GM19351 (cell line): ENCODE measurements at regions not wholly inside any gene's neighbourhood (a gene's known extent, or its start where the extent isn't known, plus 50 kb on each side); places are given as distances from the start of the nearest gene placed in this dataset.
"Not testable (repeated sequence)": the region's sequence is repeated elsewhere in the genome, so short reads cannot be mapped to it uniquely, and the experiment has no call there.

Source experiments
- ATAC-seq: cut with Tn5 transposase; IDR thresholded peaks from one replicate; pipeline ENCODE4 v1.9.1; 2021; ENCODE audit warnings: mild to moderate bottlenecking, moderate library complexity; ENCODE audit not compliant: unreplicated experiment

GRCh38 chr6:73984571-73985210 lies 288.7 kb downstream of the CD109 start:
- ATAC-seq, result no peak

- ATAC-seq, result no peak
These were observed 287.4 kb downstream of the CD109 start for GRCh38 chr6:73983367-73983766.

GRCh38 chr6:73980096-73980495 lies 284.1 kb downstream of the CD109 start:
- ATAC-seq, result no peak

- no peak for ATAC-seq
These were observed 282.3 kb downstream of the CD109 start for GRCh38 chr6:73978330-73978729.

- ATAC-seq, result not testable (repeated sequence)
These were observed 276.5 kb downstream of the CD109 start for GRCh38 chr6:73972518-73972917.

GRCh38 chr6:73969971-73970970 lies 274.3 kb downstream of the CD109 start:
- peak; percentile 70 for ATAC-seq

GRCh38 chr6:73968221-73968757 lies 272.3 kb downstream of the CD109 start:
- no peak for ATAC-seq

GRCh38 chr6:73965539-73966029 lies 269.6 kb downstream of the CD109 start:
- no peak for ATAC-seq

- no peak for ATAC-seq
These were observed 268.3 kb downstream of the CD109 start for GRCh38 chr6:73964241-73964854.

- no peak for ATAC-seq
These were observed 266.9 kb downstream of the CD109 start for GRCh38 chr6:73962884-73963283.

GRCh38 chr6:73956305-73956704 lies 260.3 kb downstream of the CD109 start:
- ATAC-seq, result no peak

- ATAC-seq, result no peak
These were observed 259.8 kb downstream of the CD109 start for GRCh38 chr6:73955800-73956199.

- no peak for ATAC-seq
These were observed 258.9 kb downstream of the CD109 start for GRCh38 chr6:73954881-73955280.

GRCh38 chr6:73951183-73951582 lies 255.2 kb downstream of the CD109 start:
- no peak for ATAC-seq

- no peak for ATAC-seq
These were observed 248.1 kb downstream of the CD109 start for GRCh38 chr6:73943930-73944652.

GRCh38 chr6:73943411-73943810 lies 247.4 kb downstream of the CD109 start:
- ATAC-seq, result no peak

GRCh38 chr6:73942592-73943186 lies 246.7 kb downstream of the CD109 start:
- ATAC-seq, result no peak

- ATAC-seq, result no peak
These were observed 245.9 kb downstream of the CD109 start for GRCh38 chr6:73941892-73942291.

GRCh38 chr6:73937805-73938204 lies 241.8 kb downstream of the CD109 start:
- ATAC-seq, result no peak

GRCh38 chr6:73932866-73933265 lies 236.9 kb downstream of the CD109 start:
- ATAC-seq, result no peak
